GM23338 (cell line): ENCODE measurements at regions not wholly inside any gene's neighbourhood (a gene's known extent, or its start where the extent isn't known, plus 50 kb on each side); places are given as distances from the start of the nearest gene placed in this dataset.

Experiments used
- ATAC-seq: fragments of 200-7000 bp; cut with Tn5 transposase; 3 replicates; pipeline ENCODE4 v1.9.1; 2020
- DNase-seq: peaks from one replicate; pipeline ENCODE4 v3.0.0-alpha.2; 2015; ENCODE audit warnings: low spot score
- H2AFZ ChIP-seq: fragments of 200-600 bp; sonication (generic); 2 replicates; pipeline ENCODE4 v1.8.0; 2016; ENCODE audit warnings: antibody characterized with exemption, mild to moderate bottlenecking, moderate library complexity
- H3F3A ChIP-seq: fragments of 200-600 bp; sonication (generic); replicated peaks from 2 replicates; pipeline ENCODE4 v1.8.0; 2017; ENCODE audit warnings: antibody characterized with exemption, mixed run types, low read depth
- H3K27ac ChIP-seq: fragments of 200-600 bp; sonication (generic); 2 replicates; pipeline ENCODE4 v1.6.1; 2016; ENCODE audit warnings: low read depth
- H3K27me3 ChIP-seq: fragments of 200-600 bp; sonication (generic); 2 replicates; pipeline ENCODE4 v1.8.0; 2016; ENCODE audit warnings: mild to moderate bottlenecking, mixed run types, moderate library complexity; ENCODE audit not compliant: insufficient read depth
- H3K36me3 ChIP-seq: fragments of 200-600 bp; sonication (generic); 2 replicates; pipeline ENCODE4 v1.8.0; 2016; ENCODE audit warnings: mild to moderate bottlenecking; ENCODE audit not compliant: insufficient read depth
- H3K4me1 ChIP-seq: fragments of 200-600 bp; sonication (generic); 2 replicates; pipeline ENCODE4 v1.8.0; 2016; ENCODE audit warnings: mild to moderate bottlenecking, moderate library complexity; ENCODE audit not compliant: insufficient read depth
- H3K4me2 ChIP-seq: fragments of 200-600 bp; sonication (generic); 2 replicates; pipeline ENCODE4 v1.7.1; 2017; ENCODE audit warnings: mixed run types
- H3K4me3 ChIP-seq: fragments of 200-600 bp; sonication (generic); 2 replicates; pipeline ENCODE4 v1.6.1; 2016; ENCODE audit warnings: mixed run types
- H3K79me2 ChIP-seq: fragments of 200-600 bp; sonication (generic); replicated peaks from 2 replicates; pipeline ENCODE4 v1.8.0; 2017; ENCODE audit warnings: mild to moderate bottlenecking; ENCODE audit not compliant: insufficient read depth
- H3K9me2 ChIP-seq: fragments of 200-600 bp; sonication (generic); 2 replicates; pipeline ENCODE4 v1.8.0; 2017; ENCODE audit not compliant: insufficient read depth
- H4K20me1 ChIP-seq: fragments of 200-600 bp; sonication (generic); replicated peaks from 2 replicates; pipeline ENCODE4 v1.8.0; 2017; ENCODE audit warnings: mild to moderate bottlenecking; ENCODE audit not compliant: insufficient read depth
- H3K27ac Mint-ChIP-seq: 2 replicates; pipeline ENCODE4 v1.8.0; 2020; ENCODE audit warnings: inconsistent platforms, mild to moderate bottlenecking, moderate library complexity, mixed read lengths
- H3K27me3 Mint-ChIP-seq: 3 replicates; pipeline ENCODE4 v1.8.0; 2022; ENCODE audit warnings: low read depth, mild to moderate bottlenecking, moderate library complexity, mixed read lengths, inconsistent platforms; ENCODE audit not compliant: insufficient read depth, poor library complexity
- H3K36me3 Mint-ChIP-seq: 3 replicates; pipeline ENCODE4 v1.8.0; 2021; ENCODE audit warnings: low read depth, mild to moderate bottlenecking, inconsistent platforms, moderate library complexity, mixed read lengths
- H3K4me1 Mint-ChIP-seq: 3 replicates; pipeline ENCODE4 v1.8.0; 2020; ENCODE audit warnings: mild to moderate bottlenecking, inconsistent platforms, mixed read lengths
- H3K4me3 Mint-ChIP-seq: 3 replicates; pipeline ENCODE4 v1.8.0; 2021; ENCODE audit warnings: moderate library complexity, mild to moderate bottlenecking, inconsistent platforms, mixed read lengths
- H3K9me3 Mint-ChIP-seq: 3 replicates; pipeline ENCODE4 v1.8.0; 2020; ENCODE audit warnings: moderate library complexity, mild to moderate bottlenecking, inconsistent platforms, mixed read lengths
- JUNB ChIP-seq: IDR thresholded peaks from one replicate; pipeline ENCODE4 v1.6.1; 2016; ENCODE audit warnings: antibody characterized with exemption; ENCODE audit not compliant: unreplicated experiment
- NANOG ChIP-seq: IDR thresholded peaks from 2 replicates; pipeline ENCODE4 v1.6.1; 2016; ENCODE audit warnings: antibody characterized with exemption, borderline replicate concordance
- REST ChIP-seq: IDR thresholded peaks from one replicate; pipeline ENCODE4 v1.6.1; 2018; ENCODE audit warnings: antibody characterized with exemption; ENCODE audit not compliant: unreplicated experiment
- ZNF462 ChIP-seq: fragments of 250-450 bp; sonication (Bioruptor Pico); IDR thresholded peaks from 2 replicates; pipeline ENCODE4 v1.5.0; 2020; ENCODE audit warnings: mild to moderate bottlenecking, moderate library complexity

GRCh38 chr5:125179612-125180011, 433.2 kb upstream of the ZNF608 start (continued):
- no peak for TF ChIP-seq ZNF462

- H3K27me3 ChIP-seq: no peaks in the 10 kb centered on the region
- Mint-ChIP-seq H3K9me3 (peaks cover 6% of the 10 kb centered on the region), H3K27ac (no peak overlapping the region), H3K27me3 (peaks cover 3% of the 10 kb centered on the region), H3K4me1 (peaks cover 17% of the 10 kb centered on the region), H3K4me3 (no peak overlapping the region), H3K36me3 (peaks cover 4% of the 10 kb centered on the region; the same call in 1 of the 3 replicates)
- H3K9me2 ChIP-seq: no peaks in the 10 kb centered on the region; the same call in 1 of the 2 replicates
- DNase-seq (no peak), ATAC-seq (no peak)
- no peaks in the 10 kb centered on the region for H3F3A ChIP-seq
- H3K4me1 ChIP-seq: peaks cover 15% of the 10 kb centered on the region
- peak overlapping the region; percentile 59 for H3K4me2 ChIP-seq
- H3K79me2 ChIP-seq: no peaks in the 10 kb centered on the region
- H2AFZ ChIP-seq: no peak overlapping the region
- H4K20me1 ChIP-seq: no peaks in the 10 kb centered on the region
- no peaks in the 10 kb centered on the region for H3K36me3 ChIP-seq
- no peak overlapping the region for H3K4me3 ChIP-seq
- H3K27ac ChIP-seq: no peak overlapping the region
- TF ChIP-seq JUNB (no peak), REST (peak; percentile 72), NANOG (0 out of 2 replicates have a peak, but pooled peaks have one; percentile 6)
Observed at GRCh38 chr5:125180231-125180829, 433.9 kb upstream of the ZNF608 start.
